Activated CD8-positive, alpha-beta T cell treated with anti-CD3 and anti-CD28 coated beads, Interleukin-2, amount 10 ng/mL, durations not matched to agents 7 days and 5 days (primary cell): ENCODE measurements at regions not wholly inside any gene's neighbourhood (a gene's known extent, or its start where the extent isn't known, plus 50 kb on each side); places are given as distances from the start of the nearest gene placed in this dataset.
"Not testable (repeated sequence)": the region's sequence is repeated elsewhere in the genome, so short reads cannot be mapped to it uniquely, and the experiment has no call there.

Experiments
- ATAC-seq: fragments of 150-1000 bp; cut with Tn5 transposase; one replicate; pipeline ENCODE4 v1.10.0; 2021; ENCODE audit warnings: moderate library complexity
- CTCF ChIA-PET: fragments of 350-600 bp; sonication (Branson Sonifier 250); formaldehyde crosslinking; loops from one replicate; lab custom pipeline; 2021; ENCODE audit warnings: antibody characterized with exemption; lab: Charles Lee
- POLR2A ChIA-PET: fragments of 350-600 bp; sonication (Branson Sonifier 250); formaldehyde crosslinking; loops from one replicate; lab custom pipeline; 2021; ENCODE audit warnings: antibody characterized with exemption; lab: Charles Lee
- DNase-seq: peaks from one replicate; pipeline ENCODE4 v3.0.0-alpha.2; 2020
- H3K27ac Mint-ChIP-seq: one replicate; pipeline ENCODE4 v1.8.0; 2021; ENCODE audit warnings: mild to moderate bottlenecking, mixed read lengths
- H3K27me3 Mint-ChIP-seq: one replicate; pipeline ENCODE4 v1.8.0; 2021; ENCODE audit warnings: low read depth, mixed read lengths
- H3K36me3 Mint-ChIP-seq: one replicate; pipeline ENCODE4 v1.8.0; 2021; ENCODE audit warnings: low read depth, mixed read lengths
- H3K4me1 Mint-ChIP-seq: one replicate; pipeline ENCODE4 v1.8.0; 2021; ENCODE audit warnings: low read depth, mixed read lengths
- H3K4me3 Mint-ChIP-seq: one replicate; pipeline ENCODE4 v1.8.0; 2021; ENCODE audit warnings: mild to moderate bottlenecking, mixed read lengths
- H3K9me3 Mint-ChIP-seq: one replicate; pipeline ENCODE4 v1.8.0; 2022; ENCODE audit warnings: mixed read lengths; ENCODE audit not compliant: insufficient read depth

- no peak for DNase-seq
- H3K9me3 Mint-ChIP-seq, result no peaks in the 10 kb centered on the region
- H3K27ac Mint-ChIP-seq, result no peak overlapping the region
- H3K27me3 Mint-ChIP-seq, result peaks cover 19% of the 10 kb centered on the region
- POLR2A ChIA-PET, result no interaction called here
- H3K36me3 Mint-ChIP-seq, result no peaks in the 10 kb centered on the region
- ATAC-seq, result no peak
- no peaks in the 10 kb centered on the region for H3K4me1 Mint-ChIP-seq
- H3K4me3 Mint-ChIP-seq, result no peak overlapping the region
- CTCF ChIA-PET, result interaction anchor here (0.8 kb wide), 1 partner anchor 106 kb away, joined by 4 read pairs; no protein-coding TSS in a partner anchor
Observed at GRCh38 chr4:77493829-77494551, 111.6 kb upstream of the CXCL13 start.

GRCh38 chr4:77496457-77496856 is 109.2 kb upstream of the CXCL13 start:
- POLR2A ChIA-PET, result no interaction called here
- CTCF ChIA-PET, result no interaction called here
- Mint-ChIP-seq H3K4me1 (no peaks in the 10 kb centered on the region), H3K9me3 (no peaks in the 10 kb centered on the region), H3K27ac (no peak overlapping the region), H3K4me3 (no peak overlapping the region), H3K36me3 (no peaks in the 10 kb centered on the region), H3K27me3 (peaks cover 21% of the 10 kb centered on the region)
- no peak for DNase-seq
- ATAC-seq, result no peak

DNA sequence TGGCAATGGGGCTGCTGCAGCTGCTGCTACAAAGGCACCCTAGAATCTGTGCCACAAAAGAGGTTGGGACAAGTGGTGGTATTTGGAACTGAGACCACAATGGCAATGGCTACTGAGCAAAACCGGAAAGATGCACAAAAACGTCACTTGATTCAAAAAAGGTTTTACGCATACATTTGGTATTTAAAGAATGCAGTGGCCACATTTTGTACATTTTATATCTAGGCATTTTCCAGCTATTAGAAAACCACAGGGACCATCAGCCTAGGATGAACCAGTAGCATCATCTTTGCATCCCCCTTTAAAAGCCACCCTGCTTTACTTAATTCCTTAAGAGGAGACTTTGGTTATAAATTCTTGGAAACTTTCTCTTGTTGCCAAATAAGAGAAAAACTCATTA is 104.8 kb upstream of the CXCL13 start:
- no peak for ATAC-seq
- Mint-ChIP-seq H3K4me3 (no peak overlapping the region), H3K36me3 (no peaks in the 10 kb centered on the region), H3K27me3 (peaks cover 15% of the 10 kb centered on the region), H3K9me3 (no peaks in the 10 kb centered on the region), H3K4me1 (no peaks in the 10 kb centered on the region), H3K27ac (no peak overlapping the region)
- no peak for DNase-seq
- ChIA-PET CTCF (no interaction called here), POLR2A (no interaction called here)

DNA sequence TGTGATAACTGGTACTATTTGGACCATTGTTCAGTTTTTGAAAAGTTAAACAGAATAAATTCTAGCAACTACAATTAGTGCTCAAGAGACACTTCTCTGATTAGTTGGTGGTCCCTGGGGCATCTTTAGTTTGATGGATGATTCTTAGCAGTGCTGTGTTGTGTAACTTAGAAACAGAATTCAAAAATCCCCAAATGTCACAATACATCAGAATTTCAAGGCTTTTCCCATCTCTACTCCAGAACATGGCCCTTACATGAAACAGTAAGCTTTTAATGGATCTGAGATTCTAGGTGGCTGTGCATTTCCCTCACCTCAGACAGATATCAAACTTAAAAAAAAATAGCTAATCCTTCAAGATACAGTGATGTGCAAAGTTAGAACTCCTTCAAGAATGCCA is 104.4 kb upstream of the CXCL13 start:
- ChIA-PET POLR2A (no interaction called here), CTCF (no interaction called here)
- no peak for ATAC-seq

DNA sequence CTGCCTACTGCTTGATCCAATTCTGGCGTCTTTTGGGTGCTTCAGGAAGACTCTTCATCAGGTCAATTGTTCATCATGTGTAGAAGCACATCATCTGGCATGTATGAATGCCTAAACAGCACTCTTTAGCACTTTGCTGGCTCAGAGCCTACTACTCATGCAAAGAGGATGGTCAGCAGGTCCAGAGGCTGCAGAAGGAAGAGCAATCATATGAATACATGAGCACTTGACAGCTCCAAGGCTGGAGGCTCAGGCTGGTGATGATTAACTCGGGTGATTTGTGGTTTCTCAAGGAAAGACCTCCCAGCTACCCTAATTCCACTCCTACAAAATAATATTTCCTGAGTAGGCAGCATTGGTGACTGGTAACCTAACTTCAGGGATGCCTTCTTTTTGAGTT is 103.8 kb upstream of the CXCL13 start:
- CTCF ChIA-PET, result no interaction called here
- ATAC-seq (no peak), DNase-seq (no peak)
- no peaks in the 10 kb centered on the region for H3K36me3 Mint-ChIP-seq
- H3K9me3 Mint-ChIP-seq, result no peaks in the 10 kb centered on the region
- POLR2A ChIA-PET, result no interaction called here
- H3K27me3 Mint-ChIP-seq, result peaks cover 15% of the 10 kb centered on the region
- H3K27ac Mint-ChIP-seq, result no peak overlapping the region
- H3K4me3 Mint-ChIP-seq, result no peak overlapping the region
- H3K4me1 Mint-ChIP-seq, result no peaks in the 10 kb centered on the region

More for the DNA sequence above, 104.4 kb upstream of the CXCL13 start:
- no peaks in the 10 kb centered on the region for H3K4me1 Mint-ChIP-seq
- no peak overlapping the region for H3K27ac Mint-ChIP-seq
- DNase-seq, result no peak
- peaks cover 15% of the 10 kb centered on the region for H3K27me3 Mint-ChIP-seq
- no peaks in the 10 kb centered on the region for H3K9me3 Mint-ChIP-seq
- H3K36me3 Mint-ChIP-seq, result no peaks in the 10 kb centered on the region
- H3K4me3 Mint-ChIP-seq, result no peak overlapping the region

DNA sequence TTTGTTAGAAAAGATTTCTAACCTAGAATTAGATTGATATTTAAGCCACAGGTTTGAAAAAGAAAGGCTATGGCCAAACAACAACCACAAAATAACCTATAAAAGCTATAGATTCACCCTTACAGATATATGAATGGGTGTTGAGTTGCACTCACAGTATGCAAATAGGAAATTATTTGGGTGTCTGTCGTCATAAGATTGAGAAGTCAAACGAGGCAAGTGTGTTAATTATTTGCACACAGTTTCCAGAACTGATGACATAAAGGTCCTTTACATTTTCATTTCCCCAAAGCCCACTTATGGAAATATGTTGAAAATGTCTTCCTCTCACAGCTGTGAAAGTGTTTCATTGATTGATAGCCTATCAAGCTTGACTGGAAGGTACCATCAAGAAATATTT is 101.2 kb upstream of the CXCL13 start:
- POLR2A ChIA-PET, result no interaction called here
- DNase-seq (no peak), ATAC-seq (no peak)
- Mint-ChIP-seq H3K27ac (no peak overlapping the region), H3K4me3 (no peak overlapping the region), H3K27me3 (peaks cover 13% of the 10 kb centered on the region), H3K9me3 (no peaks in the 10 kb centered on the region), H3K36me3 (no peaks in the 10 kb centered on the region), H3K4me1 (no peaks in the 10 kb centered on the region)
- CTCF ChIA-PET, result no interaction called here

- ATAC-seq (no peak), DNase-seq (no peak)
- ChIA-PET POLR2A (no interaction called here), CTCF (no interaction called here)
- Mint-ChIP-seq H3K4me3 (no peak overlapping the region), H3K4me1 (no peaks in the 10 kb centered on the region), H3K27ac (no peak overlapping the region), H3K9me3 (no peaks in the 10 kb centered on the region), H3K27me3 (peaks cover 11% of the 10 kb centered on the region), H3K36me3 (no peaks in the 10 kb centered on the region)
Observed at GRCh38 chr4:77505275-77505957, 100.2 kb upstream of the CXCL13 start.

- Mint-ChIP-seq H3K4me3 (no peak overlapping the region), H3K27me3 (peaks cover 11% of the 10 kb centered on the region), H3K27ac (no peak overlapping the region), H3K36me3 (no peaks in the 10 kb centered on the region), H3K9me3 (no peaks in the 10 kb centered on the region), H3K4me1 (no peaks in the 10 kb centered on the region)
- DNase-seq (no peak), ATAC-seq (no peak)
- CTCF ChIA-PET, result interaction anchor here (0.8 kb wide), 1 partner anchor 72 kb away, joined by 3 read pairs; no protein-coding TSS in a partner anchor
- POLR2A ChIA-PET, result no interaction called here
Observed at GRCh38 chr4:77505958-77506319, 99.7 kb upstream of the CXCL13 start.

- peaks cover 5% of the 10 kb centered on the region for H3K27me3 Mint-ChIP-seq
- ATAC-seq (no peak), DNase-seq (no peak)
- no peak overlapping the region for H3K4me3 Mint-ChIP-seq
- POLR2A ChIA-PET, result no interaction called here
- H3K9me3 Mint-ChIP-seq, result no peaks in the 10 kb centered on the region
- H3K27ac Mint-ChIP-seq, result no peak overlapping the region
- no peaks in the 10 kb centered on the region for H3K4me1 Mint-ChIP-seq
- CTCF ChIA-PET, result interaction anchor here (1.5 kb wide), 1 partner anchor 37 kb away, joined by 4 read pairs; no protein-coding TSS in a partner anchor
- H3K36me3 Mint-ChIP-seq, result no peaks in the 10 kb centered on the region
Observed at GRCh38 chr4:77510367-77510766, 95.3 kb upstream of the CXCL13 start.

DNA sequence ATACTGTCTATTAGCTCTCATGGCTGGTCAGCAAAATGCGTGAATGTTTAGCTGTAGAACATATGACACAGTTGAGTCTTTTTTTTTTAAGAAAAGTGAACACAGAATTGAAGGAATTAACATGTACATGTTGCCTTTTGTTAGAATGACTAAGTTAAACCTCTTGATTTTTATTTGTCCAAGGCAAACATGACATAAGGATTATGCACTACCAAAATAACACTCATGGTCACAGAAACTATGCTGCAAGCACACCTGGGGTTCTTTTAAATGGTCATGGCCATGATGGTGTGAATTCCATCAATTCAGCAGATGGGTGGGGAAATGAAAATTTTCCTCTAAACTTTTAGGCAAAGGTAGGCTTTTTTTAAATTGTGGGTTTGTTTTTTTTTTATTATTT is 80.1 kb upstream of the CXCL13 start:
- H3K4me1 Mint-ChIP-seq, result no peaks in the 10 kb centered on the region
- ChIA-PET CTCF (interaction anchor here (1.2 kb wide), 1 partner anchor 218 kb away, joined by 4 read pairs; no protein-coding TSS in a partner anchor), POLR2A (no interaction called here)
- no peak overlapping the region for H3K4me3 Mint-ChIP-seq
- no peak overlapping the region for H3K27ac Mint-ChIP-seq
- no peaks in the 10 kb centered on the region for H3K9me3 Mint-ChIP-seq
- peaks cover 18% of the 10 kb centered on the region for H3K27me3 Mint-ChIP-seq
- DNase-seq (no peak), ATAC-seq (no peak)
- no peaks in the 10 kb centered on the region for H3K36me3 Mint-ChIP-seq

GRCh38 chr4:77527900-77528299 is 77.7 kb upstream of the CXCL13 start:
- H3K9me3 Mint-ChIP-seq, POLR2A ChIA-PET, DNase-seq, H3K27ac Mint-ChIP-seq, H3K4me1 Mint-ChIP-seq, CTCF ChIA-PET, ATAC-seq, H3K4me3 Mint-ChIP-seq, H3K36me3 Mint-ChIP-seq: not testable (repeated sequence)
- H3K27me3 Mint-ChIP-seq, result peaks cover 13% of the 10 kb centered on the region

GRCh38 chr4:77538144-77538543 is 67.5 kb upstream of the CXCL13 start:
- peaks cover 30% of the 10 kb centered on the region for H3K27me3 Mint-ChIP-seq
- no peaks in the 10 kb centered on the region for H3K9me3 Mint-ChIP-seq
- CTCF ChIA-PET, result interaction anchor here (1.1 to 1.8 kb wide), 3 partner anchors 49 to 81 kb away, joined by 3 to 6 read pairs (median 5); no protein-coding TSS in a partner anchor
- H3K4me1 Mint-ChIP-seq, result no peaks in the 10 kb centered on the region
- no peaks in the 10 kb centered on the region for H3K36me3 Mint-ChIP-seq
- POLR2A ChIA-PET, result interaction anchor here (0.6 kb wide), 1 partner anchor 345 kb away, joined by 4 read pairs; no protein-coding TSS in a partner anchor
- DNase-seq (no peak), ATAC-seq (no peak)
- H3K27ac Mint-ChIP-seq, result no peak overlapping the region
- H3K4me3 Mint-ChIP-seq, result no peak overlapping the region
